ENCODE measurements at regions not wholly inside any gene's neighbourhood (a gene's known extent, or its start where the extent isn't known, plus 50 kb on each side); places are given as distances from the start of the nearest gene placed in this dataset.

DNA sequence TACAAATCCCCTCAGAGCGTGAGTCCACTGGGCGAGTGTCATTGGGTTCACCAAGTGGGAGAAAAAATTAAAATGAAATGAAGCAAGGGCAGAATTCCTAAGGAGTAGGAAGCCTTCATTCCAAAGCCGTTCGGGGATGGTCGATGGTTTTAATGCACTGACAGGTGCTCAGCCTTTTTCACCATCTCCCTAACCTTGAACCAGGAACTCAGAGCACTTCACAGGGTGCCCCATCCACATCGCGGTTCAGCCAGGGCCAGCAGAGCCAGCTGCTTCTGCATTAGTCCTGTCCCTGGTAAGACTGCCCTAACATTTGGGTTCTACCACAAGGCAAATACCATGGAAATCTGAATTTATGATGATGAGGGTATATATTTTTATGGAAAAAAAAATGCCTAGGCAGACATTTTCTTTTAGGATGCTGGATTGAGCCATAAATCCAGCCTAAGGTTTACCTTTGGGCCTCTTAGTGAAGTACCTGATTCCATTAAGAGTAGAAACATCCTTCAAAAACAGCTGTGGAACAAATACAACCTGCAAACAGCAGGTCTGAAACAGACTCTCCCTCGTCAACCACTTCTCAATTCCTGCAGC, 203.5 kb upstream of the RNF32 start:
- TF ChIP-seq, protein P1, sequence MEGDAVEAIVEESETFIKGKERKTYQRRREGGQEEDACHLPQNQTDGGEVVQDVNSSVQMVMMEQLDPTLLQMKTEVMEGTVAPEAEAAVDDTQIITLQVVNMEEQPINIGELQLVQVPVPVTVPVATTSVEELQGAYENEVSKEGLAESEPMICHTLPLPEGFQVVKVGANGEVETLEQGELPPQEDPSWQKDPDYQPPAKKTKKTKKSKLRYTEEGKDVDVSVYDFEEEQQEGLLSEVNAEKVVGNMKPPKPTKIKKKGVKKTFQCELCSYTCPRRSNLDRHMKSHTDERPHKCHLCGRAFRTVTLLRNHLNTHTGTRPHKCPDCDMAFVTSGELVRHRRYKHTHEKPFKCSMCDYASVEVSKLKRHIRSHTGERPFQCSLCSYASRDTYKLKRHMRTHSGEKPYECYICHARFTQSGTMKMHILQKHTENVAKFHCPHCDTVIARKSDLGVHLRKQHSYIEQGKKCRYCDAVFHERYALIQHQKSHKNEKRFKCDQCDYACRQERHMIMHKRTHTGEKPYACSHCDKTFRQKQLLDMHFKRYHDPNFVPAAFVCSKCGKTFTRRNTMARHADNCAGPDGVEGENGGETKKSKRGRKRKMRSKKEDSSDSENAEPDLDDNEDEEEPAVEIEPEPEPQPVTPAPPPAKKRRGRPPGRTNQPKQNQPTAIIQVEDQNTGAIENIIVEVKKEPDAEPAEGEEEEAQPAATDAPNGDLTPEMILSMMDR (IDR thresholded peaks at IDR 0.05), result no peak
- TF ChIP-seq POLR2AphosphoS5 (IDR thresholded peaks at IDR 0.05) (no peak), POLR2A (IDR thresholded peaks at IDR 0.05) (no peak)

Data from breast epithelium (tissue), 3 donors.